ENCODE measurements at regions not wholly inside any gene's neighbourhood (a gene's known extent, or its start where the extent isn't known, plus 50 kb on each side); places are given as distances from the start of the nearest gene placed in this dataset.
"Not testable (repeated sequence)": the region's sequence is repeated elsewhere in the genome, so short reads cannot be mapped to it uniquely, and the experiment has no call there.

GRCh38 chr19:32066056-32066455 lies 279.4 kb upstream of the ZNF507 start:
- no peak for TF ChIP-seq CTCF (IDR thresholded peaks at IDR 0.05)
- no peaks in the 10 kb centered on the region for H3K27me3 ChIP-seq
- no peaks in the 10 kb centered on the region for H3K9me3 ChIP-seq
- H3K4me3 ChIP-seq (ENCODE audit: low read depth in 1 of 2, low read length in 1 of 2), result no peak overlapping the region
- H3K27ac ChIP-seq, result no peak overlapping the region
- no peaks in the 10 kb centered on the region for H3K4me1 ChIP-seq (ENCODE audit: control insufficient read depth in 1 of 2, insufficient read depth in 1 of 2, low read depth in 1 of 2, low read length in 1 of 2)
- no peaks in the 10 kb centered on the region for H3K36me3 ChIP-seq

- no peaks in the 10 kb centered on the region for H3K9me3 ChIP-seq
- no peaks in the 10 kb centered on the region for H3K36me3 ChIP-seq
- no peak for TF ChIP-seq CTCF (IDR thresholded peaks at IDR 0.05)
- no peaks in the 10 kb centered on the region for H3K4me1 ChIP-seq (ENCODE audit: control insufficient read depth in 1 of 2, insufficient read depth in 1 of 2, low read depth in 1 of 2, low read length in 1 of 2)
- no peak overlapping the region for H3K4me3 ChIP-seq (ENCODE audit: low read depth in 1 of 2, low read length in 1 of 2)
- H3K27ac ChIP-seq, result no peak overlapping the region
- no peaks in the 10 kb centered on the region for H3K27me3 ChIP-seq
Observed at GRCh38 chr19:32067685-32068084, 277.7 kb upstream of the ZNF507 start.

- no peaks in the 10 kb centered on the region for H3K9me3 ChIP-seq
- no peaks in the 10 kb centered on the region for H3K36me3 ChIP-seq
- H3K4me1 ChIP-seq (ENCODE audit: control insufficient read depth in 1 of 2, insufficient read depth in 1 of 2, low read depth in 1 of 2, low read length in 1 of 2), result no peaks in the 10 kb centered on the region
- no peak for TF ChIP-seq CTCF (IDR thresholded peaks at IDR 0.05)
- no peaks in the 10 kb centered on the region for H3K27me3 ChIP-seq
- no peak overlapping the region for H3K27ac ChIP-seq
- H3K4me3 ChIP-seq (ENCODE audit: low read depth in 1 of 2, low read length in 1 of 2), result no peak overlapping the region
Observed at GRCh38 chr19:32068793-32069192, 276.6 kb upstream of the ZNF507 start.

- Histone ChIP-seq H3K27me3 (no peaks in the 10 kb centered on the region), H3K9me3 (no peaks in the 10 kb centered on the region), H3K36me3 (no peaks in the 10 kb centered on the region), H3K27ac (no peak overlapping the region), H3K4me3 (ENCODE audit: low read depth in 1 of 2, low read length in 1 of 2) (no peak overlapping the region), H3K4me1 (ENCODE audit: control insufficient read depth in 1 of 2, insufficient read depth in 1 of 2, low read depth in 1 of 2, low read length in 1 of 2) (no peaks in the 10 kb centered on the region)
- no peak for TF ChIP-seq CTCF (IDR thresholded peaks at IDR 0.05)
Observed at GRCh38 chr19:32070101-32070500, 275.3 kb upstream of the ZNF507 start.

GRCh38 chr19:32082028-32082427 lies 263.4 kb upstream of the ZNF507 start:
- no peaks in the 10 kb centered on the region for H3K27me3 ChIP-seq
- H3K4me1 ChIP-seq (ENCODE audit: control insufficient read depth in 1 of 2, insufficient read depth in 1 of 2, low read depth in 1 of 2, low read length in 1 of 2), result no peaks in the 10 kb centered on the region
- H3K27ac ChIP-seq, result no peak overlapping the region
- H3K4me3 ChIP-seq (ENCODE audit: low read depth in 1 of 2, low read length in 1 of 2), result no peak overlapping the region
- no peak for TF ChIP-seq CTCF (IDR thresholded peaks at IDR 0.05)
- no peaks in the 10 kb centered on the region for H3K9me3 ChIP-seq
- H3K36me3 ChIP-seq, result no peaks in the 10 kb centered on the region

GRCh38 chr19:32084756-32085363 lies 260.6 kb upstream of the ZNF507 start:
- H3K9me3 ChIP-seq; H3K4me3 ChIP-seq (ENCODE audit: low read depth in 1 of 2, low read length in 1 of 2): not testable (repeated sequence)

More at GRCh38 chr19:32084756-32085363, 260.6 kb upstream of the ZNF507 start:
- not testable (repeated sequence) for H3K4me1 ChIP-seq (ENCODE audit: control insufficient read depth in 1 of 2, insufficient read depth in 1 of 2, low read depth in 1 of 2, low read length in 1 of 2); H3K36me3 ChIP-seq; H3K27ac ChIP-seq; H3K27me3 ChIP-seq
